ENCODE measurements at regions not wholly inside any gene's neighbourhood (a gene's known extent, or its start where the extent isn't known, plus 50 kb on each side); places are given as distances from the start of the nearest gene placed in this dataset.

DNA sequence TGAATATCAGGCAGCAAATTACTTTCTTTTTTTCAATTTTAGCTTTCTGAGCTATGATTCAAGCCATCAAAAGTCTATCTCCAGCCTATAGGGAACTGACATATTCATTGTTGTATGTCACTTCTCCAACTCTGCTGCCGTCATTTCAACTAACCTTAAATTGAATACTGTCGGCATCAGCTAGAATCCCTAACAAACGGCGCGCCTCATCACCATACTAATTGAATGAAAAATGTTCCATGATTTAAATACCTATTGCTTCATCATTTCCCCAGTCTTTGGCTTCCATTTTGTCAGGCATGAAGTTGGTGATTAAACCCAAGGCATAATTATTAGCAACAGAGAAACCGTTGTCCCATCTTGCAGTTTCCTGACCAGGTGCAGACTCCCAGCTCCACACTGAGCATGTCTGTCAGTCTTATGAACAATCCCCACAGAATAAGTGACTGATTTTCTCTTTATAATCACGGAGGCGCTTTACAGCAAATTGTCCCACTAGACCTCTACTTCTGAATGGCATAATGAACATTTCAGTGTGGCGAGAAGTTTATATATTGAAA, 83.5 kb upstream of the NPY start:
- no peak for DNase-seq (ENCODE audit: low read depth)

DNA sequence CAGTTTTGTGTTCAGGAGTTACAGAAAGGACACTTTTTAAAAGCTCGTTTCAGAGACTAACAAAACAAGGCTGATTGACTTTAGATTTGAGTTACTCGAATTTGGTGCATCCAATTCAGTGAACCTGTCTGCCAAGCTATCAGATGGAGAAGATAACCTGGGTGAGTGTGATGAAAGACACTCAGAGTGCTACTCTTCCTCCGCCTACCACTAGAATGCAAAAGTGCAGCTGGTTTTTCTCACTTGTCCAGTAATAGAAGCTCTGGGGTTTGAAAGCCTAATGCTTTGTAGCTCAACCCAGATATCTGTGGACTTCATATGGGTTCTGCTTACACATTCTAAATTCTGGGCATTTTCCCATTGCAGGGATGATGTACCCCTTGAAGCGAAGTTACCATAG, 82.8 kb upstream of the NPY start:
- no peak for DNase-seq (ENCODE audit: low read depth)

DNA sequence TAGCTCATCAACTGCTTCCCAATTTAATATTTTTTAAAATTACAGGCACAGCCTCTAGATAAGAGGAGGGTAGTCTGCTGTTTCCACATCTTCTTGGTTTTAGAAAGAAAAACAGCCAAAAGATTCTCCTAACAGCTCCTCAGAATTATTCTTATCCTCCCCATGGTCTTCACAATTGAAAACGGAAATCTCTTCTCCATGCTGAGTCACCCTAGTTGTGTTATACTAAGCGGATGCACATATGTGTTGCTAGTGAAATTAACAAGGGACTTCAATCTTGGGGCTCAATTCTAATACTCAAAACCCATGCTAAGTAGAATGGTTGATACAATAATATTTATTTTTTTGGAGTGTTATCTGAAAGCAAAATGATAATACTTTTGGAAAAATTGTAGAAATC, 71.9 kb upstream of the NPY start:
- no peak for DNase-seq (ENCODE audit: low read depth)

DNA sequence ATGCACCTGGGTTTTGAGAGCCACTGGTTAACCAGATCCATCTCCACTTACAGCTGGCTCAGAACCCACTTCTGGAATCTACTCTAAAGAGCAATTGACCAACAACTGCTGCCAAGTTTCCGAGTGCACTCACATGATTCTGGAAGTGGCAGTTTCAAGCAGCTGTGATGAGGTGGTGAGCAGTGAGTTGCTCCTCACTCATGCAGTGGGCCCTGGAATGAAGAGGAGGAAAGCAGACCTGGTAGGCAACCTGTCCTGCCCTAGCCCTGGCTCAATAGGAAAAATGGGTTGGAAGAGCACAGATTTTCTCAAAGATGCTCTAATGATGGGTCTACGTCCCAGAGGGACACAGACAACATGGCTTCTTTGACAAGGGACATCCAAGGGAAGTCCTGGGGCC, 70.7 kb upstream of the NPY start:
- DNase-seq (ENCODE audit: low read depth) = no peak

DNA sequence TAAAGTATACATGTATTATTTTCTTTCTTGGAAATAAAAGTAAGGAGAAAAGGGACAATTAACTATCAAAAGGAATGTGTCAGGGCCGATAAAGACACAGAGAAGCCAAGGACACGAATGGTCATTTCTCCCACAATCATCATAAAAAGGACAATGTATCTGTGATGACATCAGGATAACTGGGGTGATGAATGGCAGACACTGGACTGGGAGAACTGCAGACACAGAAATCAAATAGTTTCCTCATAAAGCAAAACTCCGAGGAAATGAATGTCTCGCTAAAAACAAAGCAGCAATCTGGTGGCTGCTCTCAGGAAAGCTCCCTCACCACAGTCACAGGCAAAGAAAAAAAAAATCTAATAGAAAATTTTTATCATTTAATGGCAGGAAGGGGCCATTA, 69.3 kb upstream of the NPY start:
- no peak for DNase-seq (ENCODE audit: low read depth)

DNA sequence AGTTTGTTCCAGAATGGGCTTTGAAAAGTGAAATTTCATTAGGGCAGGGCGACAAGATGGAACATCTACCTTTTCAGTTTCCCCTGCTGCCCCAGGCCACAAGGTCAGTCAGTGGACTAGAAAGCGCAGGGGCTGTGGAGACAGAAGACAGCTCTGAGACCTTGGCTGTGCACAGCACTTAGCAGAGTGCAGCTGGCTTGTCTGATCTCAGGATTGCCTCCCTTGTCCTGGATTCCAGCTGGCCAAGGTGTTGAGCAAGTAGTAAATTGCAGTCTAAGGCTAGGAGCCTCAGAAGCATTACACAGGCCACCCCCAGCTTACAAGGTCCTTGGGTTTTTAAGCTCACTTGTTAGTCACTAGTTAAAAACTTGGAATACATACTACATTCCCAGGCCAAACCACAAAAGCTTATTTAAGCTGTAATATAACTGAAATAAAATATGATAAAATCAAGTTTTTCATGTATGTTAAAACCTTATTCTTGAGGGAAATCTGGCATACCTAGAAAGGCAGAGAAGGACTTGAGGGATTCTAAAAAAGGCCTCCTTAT, 67.3 kb upstream of the NPY start:
- peak; percentile 0 for DNase-seq (ENCODE audit: low read depth)

DNA sequence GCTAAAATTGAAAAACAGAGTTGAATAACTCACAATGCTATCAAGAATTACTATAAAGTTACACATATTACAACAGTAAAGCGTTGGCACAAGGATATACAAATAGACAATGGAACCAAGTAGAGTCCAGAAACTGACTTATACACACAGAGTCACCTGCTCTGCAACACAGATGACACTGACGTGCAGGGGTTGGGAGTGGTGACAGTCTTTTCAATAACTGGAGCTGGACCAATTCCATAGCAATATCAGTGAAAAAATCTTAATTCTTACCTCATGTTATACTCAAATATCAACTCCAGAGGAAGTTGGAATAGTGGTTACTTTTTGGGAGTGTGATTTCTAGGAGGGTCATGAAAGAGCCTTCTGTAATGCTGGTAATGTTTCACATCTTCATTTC, 62.5 kb upstream of the NPY start:
- DNase-seq (ENCODE audit: low read depth) = no peak

DNA sequence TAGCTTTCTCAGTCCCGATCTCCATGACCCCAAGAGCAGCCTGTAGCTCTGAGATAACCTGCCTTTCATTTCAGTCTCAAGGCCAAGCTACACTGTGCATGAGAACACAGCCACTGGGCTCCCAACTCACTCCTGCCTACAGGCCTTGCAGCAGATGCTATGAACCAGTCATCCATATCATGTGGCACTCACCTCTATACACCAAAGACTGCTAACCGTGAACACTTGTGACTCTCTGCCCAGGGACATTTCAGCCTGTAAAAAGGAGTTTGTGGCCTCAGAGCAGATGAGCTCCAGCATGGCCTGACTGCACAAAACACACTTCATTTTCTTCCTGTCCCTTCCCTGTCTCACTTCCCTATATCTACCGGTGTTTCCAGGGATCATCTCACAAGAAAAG, 56.9 kb upstream of the NPY start:
- no peak for DNase-seq (ENCODE audit: low read depth)

DNA sequence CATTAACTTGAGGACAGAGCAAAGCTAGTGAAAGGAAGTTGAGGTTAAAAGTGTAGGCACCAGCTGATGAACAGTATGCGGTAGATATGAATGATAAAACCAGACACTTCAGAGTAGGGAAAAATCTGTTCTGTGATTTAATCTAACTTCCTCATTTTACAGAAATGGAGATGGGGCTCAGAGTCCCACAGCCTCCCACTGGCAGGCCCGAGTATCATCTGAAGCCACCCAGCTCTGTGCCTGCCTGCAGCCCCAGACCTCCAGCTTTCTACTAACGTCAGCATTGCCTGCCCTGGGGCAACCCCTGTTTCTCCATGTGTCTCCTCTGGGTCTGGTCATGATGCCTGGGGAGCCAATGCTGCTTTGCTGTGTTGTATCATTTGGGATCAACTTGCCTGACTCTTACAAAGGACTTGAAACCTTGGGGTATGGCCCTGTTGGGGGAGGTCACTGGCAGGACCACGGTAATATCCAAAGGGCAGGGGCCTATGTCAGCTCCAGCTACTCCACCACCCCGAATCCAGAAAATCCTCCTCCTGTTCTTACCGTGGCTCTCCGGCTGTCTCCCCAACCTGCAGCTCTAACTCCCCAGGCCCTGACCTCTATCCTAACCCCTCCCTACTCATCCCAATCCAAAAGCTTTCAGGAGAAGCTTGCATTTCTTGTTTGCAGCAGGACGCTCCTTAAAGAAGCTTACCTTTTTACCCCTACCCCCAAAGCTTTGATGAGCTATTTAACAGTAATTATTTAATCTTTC, 56.2 kb upstream of the NPY start:
- DNase-seq (ENCODE audit: low read depth) = no peak

DNA sequence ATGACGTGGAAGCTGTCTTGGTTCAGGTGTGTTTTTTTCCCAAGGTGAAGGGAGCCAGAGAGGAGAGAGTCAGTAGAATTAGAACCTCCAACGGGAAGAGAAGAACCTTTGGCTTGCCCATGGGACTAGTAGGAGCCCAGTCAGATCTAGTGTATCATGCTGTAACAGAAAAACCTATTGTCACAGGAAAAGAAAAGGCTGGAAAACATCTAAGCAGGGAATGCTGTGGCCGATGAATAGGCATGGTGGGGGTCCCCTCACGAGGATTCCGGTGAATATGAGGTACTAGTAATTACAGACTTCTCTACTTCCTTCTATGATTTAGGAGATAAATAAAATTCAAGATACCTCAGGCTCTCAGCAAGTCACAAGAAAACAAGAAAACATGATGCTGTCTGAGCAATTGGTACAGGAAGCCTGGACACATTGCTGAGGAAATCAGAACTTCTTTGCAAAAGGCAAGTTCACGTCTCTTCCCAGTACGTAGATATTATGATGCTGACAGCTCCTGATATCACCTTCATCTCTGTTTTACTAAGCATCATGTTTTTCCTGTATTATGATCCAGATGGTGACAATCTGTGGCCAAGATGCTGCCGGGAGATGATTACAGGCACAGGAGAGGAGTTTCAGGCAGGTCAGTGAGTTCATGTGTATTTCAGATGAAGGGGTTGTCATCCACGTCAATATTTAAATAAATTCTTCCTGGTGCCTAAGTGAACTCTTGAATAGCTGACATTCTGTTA, 54.3 kb upstream of the NPY start:
- DNase-seq (ENCODE audit: low read depth) = no peak

DNA sequence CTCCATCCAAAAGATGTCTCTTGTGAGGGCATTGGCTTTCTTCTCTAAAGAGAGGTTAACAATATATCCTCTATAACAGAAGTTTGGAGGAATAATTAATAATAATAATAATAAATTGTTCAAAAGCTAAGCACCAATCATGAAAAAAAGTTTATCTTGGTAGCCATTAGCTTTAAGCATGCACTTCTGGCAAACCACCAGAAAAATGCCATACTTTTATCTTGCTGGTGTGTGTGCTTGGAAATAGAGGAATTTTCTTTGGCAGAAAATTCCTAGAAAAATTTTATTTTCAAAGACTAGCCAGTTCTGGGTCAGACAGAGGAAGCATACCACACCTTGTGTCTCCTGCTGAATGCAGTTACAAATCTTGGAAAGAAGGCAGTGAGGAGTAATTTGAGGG, 52.5 kb upstream of the NPY start:
- no peak for DNase-seq (ENCODE audit: low read depth)

DNA sequence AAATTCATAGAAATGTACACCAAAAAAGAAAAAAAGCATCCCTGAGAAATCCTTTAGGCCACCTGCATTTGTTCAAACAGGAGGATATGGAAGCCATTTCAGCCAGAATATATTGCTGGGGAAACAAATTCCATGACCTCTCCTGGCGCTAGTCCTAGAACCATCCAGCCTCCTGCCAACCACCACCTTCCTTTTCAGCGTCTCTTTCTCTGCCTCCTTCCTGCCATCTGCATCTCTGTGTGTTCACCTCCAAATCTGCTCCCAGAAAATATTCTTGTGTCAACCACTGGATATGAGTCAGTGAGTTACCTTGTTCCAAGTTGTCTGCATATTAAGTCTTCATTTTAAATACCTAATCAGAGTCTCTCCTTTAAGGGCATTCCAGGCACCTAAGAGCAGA, 50.6 kb upstream of the NPY start:
- no peak for DNase-seq (ENCODE audit: low read depth)

Measured in GM04503 (cell line).